WTC11 (cell line): ENCODE measurements at regions not wholly inside any gene's neighbourhood (a gene's known extent, or its start where the extent isn't known, plus 50 kb on each side); places are given as distances from the start of the nearest gene placed in this dataset.

Experiments used
- CTCF ChIP-seq: fragments of 200-600 bp; IDR thresholded peaks from 2 replicates; pipeline ENCODE4 v1.8.0; 2022; ENCODE audit warnings: antibody characterized with exemption
- E2F5 ChIP-seq: sonication (generic); formaldehyde crosslinking; IDR thresholded peaks from 2 replicates; pipeline ENCODE4 v1.8.1; 2022; ENCODE audit warnings: mild to moderate bottlenecking, moderate library complexity, missing genetic modification reagents
- MAX ChIP-seq: sonication (generic); formaldehyde crosslinking; IDR thresholded peaks from 2 replicates; pipeline ENCODE4 v1.8.0; 2022; ENCODE audit warnings: mild to moderate bottlenecking, missing genetic modification reagents
- NR1H2 ChIP-seq: sonication (generic); formaldehyde crosslinking; IDR thresholded peaks from 2 replicates; pipeline ENCODE4 v1.9.0; 2021; ENCODE audit warnings: mild to moderate bottlenecking, moderate library complexity, missing genetic modification reagents
- USF2 ChIP-seq: sonication (generic); formaldehyde crosslinking; IDR thresholded peaks from 2 replicates; pipeline ENCODE4 v1.8.1; 2023; ENCODE audit warnings: mild to moderate bottlenecking, missing genetic modification reagents, moderate library complexity
- ZBTB21 ChIP-seq: sonication (generic); formaldehyde crosslinking; IDR thresholded peaks from 2 replicates; pipeline ENCODE4 v1.8.1; 2023; ENCODE audit warnings: mild to moderate bottlenecking, missing genetic modification reagents, borderline replicate concordance
- ZNF423 ChIP-seq: fragments of 250-450 bp; sonication (Bioruptor Pico); IDR thresholded peaks from 2 replicates; pipeline ENCODE4 v2.1.2; 2022; ENCODE audit warnings: mild to moderate bottlenecking, moderate library complexity

- TF ChIP-seq CTCF, result no peak
- TF ChIP-seq NR1H2 (CRISPR knock-in tag), result no peak
- TF ChIP-seq ZBTB21, result no peak
- TF ChIP-seq E2F5 (CRISPR knock-in tag), result no peak
- no peak for TF ChIP-seq ZNF423
- TF ChIP-seq USF2 (CRISPR knock-in tag), result no peak
- no peak for TF ChIP-seq MAX (CRISPR knock-in tag)
Measured at GRCh38 chr18:10090668-10091067, 176.9 kb downstream of the VAPA start.
